Stimulated activated CD4-positive, alpha-beta T cell treated with anti-CD3 and anti-CD28 coated beads, Interleukin-1b, Interleukin-23, amount 100 ng/mL, for 1 hour (primary cell): ENCODE measurements at regions not wholly inside any gene's neighbourhood (a gene's known extent, or its start where the extent isn't known, plus 50 kb on each side); places are given as distances from the start of the nearest gene placed in this dataset.

ENCODE experiments used
- DNase-seq, 2 donors: peaks; one replicate each; pipeline ENCODE4 v3.0.0-alpha.2; 2020; ENCODE audit warnings: low read depth in 2 of 2

GRCh38 chr10:28250782-28251181 is 52.1 kb downstream of the MPP7 start:
- DNase-seq: no peak

- no peak for DNase-seq
Observed at GRCh38 chr10:28250358-28250757, 52.5 kb downstream of the MPP7 start.

GRCh38 chr10:28249512-28249911 is 53.4 kb downstream of the MPP7 start:
- no peak for DNase-seq

GRCh38 chr10:28248092-28248491 is 54.8 kb downstream of the MPP7 start:
- DNase-seq: no peak

GRCh38 chr10:28246023-28246422 is 56.8 kb downstream of the MPP7 start:
- no peak for DNase-seq

GRCh38 chr10:28243923-28244322 is 58.9 kb downstream of the MPP7 start:
- no peak for DNase-seq

GRCh38 chr10:28242555-28243204 is 60.2 kb downstream of the MPP7 start:
- DNase-seq: no peak

- no peak for DNase-seq
Observed at GRCh38 chr10:28241741-28242399, 61.0 kb downstream of the MPP7 start.

GRCh38 chr10:28240400-28240799 is 62.5 kb downstream of the MPP7 start:
- DNase-seq: no peak

- DNase-seq: no peak
Observed at GRCh38 chr10:28236591-28236990, 66.3 kb downstream of the MPP7 start.

- DNase-seq: no peak
Observed at GRCh38 chr10:28220811-28221210, 82.1 kb downstream of the MPP7 start.

- DNase-seq: no peak
Observed at GRCh38 chr10:28219251-28219650, 83.6 kb downstream of the MPP7 start.

- no peak for DNase-seq
Observed at GRCh38 chr10:28217848-28218247, 85.0 kb downstream of the MPP7 start.

GRCh38 chr10:28215930-28216329 is 86.9 kb downstream of the MPP7 start:
- no peak for DNase-seq

- no peak for DNase-seq
Observed at GRCh38 chr10:28214219-28214618, 88.6 kb downstream of the MPP7 start.

GRCh38 chr10:28211759-28212158 is 91.1 kb downstream of the MPP7 start:
- no peak for DNase-seq

- DNase-seq: no peak
Observed at GRCh38 chr10:28207799-28208198, 95.1 kb downstream of the MPP7 start.

GRCh38 chr10:28202941-28203352 is 99.9 kb downstream of the MPP7 start:
- no peak for DNase-seq

GRCh38 chr10:28201410-28202400 is 101.2 kb downstream of the MPP7 start:
- no peak for DNase-seq

GRCh38 chr10:28200775-28201174 is 102.1 kb downstream of the MPP7 start:
- DNase-seq: no peak

- no peak for DNase-seq
Observed at GRCh38 chr10:28199941-28200340, 102.9 kb downstream of the MPP7 start.

- DNase-seq: no peak
Observed at GRCh38 chr10:28190196-28190595, 112.7 kb downstream of the MPP7 start.
